GM12872 (cell line): ENCODE measurements at regions not wholly inside any gene's neighbourhood (a gene's known extent, or its start where the extent isn't known, plus 50 kb on each side); places are given as distances from the start of the nearest gene placed in this dataset.

Source experiments
- TF ChIP-seq, protein P1 (sequence below): IDR thresholded peaks from 3 replicates; pipeline ENCODE4 v1.5.1; 2011; ENCODE audit warnings: low read depth, mild to moderate bottlenecking, low read length, moderate library complexity; ENCODE audit not compliant: insufficient read depth

DNA sequence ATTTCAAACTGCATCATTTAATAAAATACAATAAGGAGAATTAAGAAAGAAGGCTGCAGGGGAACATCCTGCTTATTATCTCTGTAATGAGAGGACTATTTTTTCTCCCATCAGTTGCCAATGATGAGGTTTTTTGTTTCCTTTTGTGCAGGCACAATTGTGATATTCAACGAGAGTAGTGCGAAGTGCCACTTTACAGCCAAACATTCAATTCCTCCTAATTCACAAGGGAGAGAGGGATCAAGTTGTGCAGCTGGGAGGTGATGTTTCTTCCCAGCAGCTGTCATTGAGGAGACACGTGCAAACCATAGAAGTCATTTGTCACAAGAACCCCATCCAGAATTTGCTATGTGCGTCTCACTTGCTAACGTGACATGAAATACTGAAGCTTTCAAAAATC is 81.6 kb upstream of the ICA1 start:
- TF ChIP-seq, protein P1, sequence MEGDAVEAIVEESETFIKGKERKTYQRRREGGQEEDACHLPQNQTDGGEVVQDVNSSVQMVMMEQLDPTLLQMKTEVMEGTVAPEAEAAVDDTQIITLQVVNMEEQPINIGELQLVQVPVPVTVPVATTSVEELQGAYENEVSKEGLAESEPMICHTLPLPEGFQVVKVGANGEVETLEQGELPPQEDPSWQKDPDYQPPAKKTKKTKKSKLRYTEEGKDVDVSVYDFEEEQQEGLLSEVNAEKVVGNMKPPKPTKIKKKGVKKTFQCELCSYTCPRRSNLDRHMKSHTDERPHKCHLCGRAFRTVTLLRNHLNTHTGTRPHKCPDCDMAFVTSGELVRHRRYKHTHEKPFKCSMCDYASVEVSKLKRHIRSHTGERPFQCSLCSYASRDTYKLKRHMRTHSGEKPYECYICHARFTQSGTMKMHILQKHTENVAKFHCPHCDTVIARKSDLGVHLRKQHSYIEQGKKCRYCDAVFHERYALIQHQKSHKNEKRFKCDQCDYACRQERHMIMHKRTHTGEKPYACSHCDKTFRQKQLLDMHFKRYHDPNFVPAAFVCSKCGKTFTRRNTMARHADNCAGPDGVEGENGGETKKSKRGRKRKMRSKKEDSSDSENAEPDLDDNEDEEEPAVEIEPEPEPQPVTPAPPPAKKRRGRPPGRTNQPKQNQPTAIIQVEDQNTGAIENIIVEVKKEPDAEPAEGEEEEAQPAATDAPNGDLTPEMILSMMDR, result no peak

DNA sequence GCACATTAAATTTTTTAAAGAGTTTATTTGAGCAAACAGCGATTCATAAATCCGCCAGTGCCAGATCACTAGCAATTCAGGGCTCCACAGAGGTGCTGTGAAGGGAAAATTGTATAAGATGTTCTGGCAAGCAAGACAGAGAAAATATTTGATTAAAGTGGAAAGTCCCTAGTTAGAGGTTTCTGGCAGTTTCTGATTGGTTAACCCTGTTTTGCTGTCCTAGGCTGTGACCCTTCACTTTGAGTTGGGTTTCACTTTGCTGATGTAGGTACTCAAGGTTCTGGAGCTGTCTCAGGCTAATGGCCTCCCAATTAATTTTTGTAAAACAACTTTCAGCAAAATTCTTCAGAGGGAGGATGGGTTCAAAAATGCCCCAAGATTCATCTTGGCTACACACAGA is 79.4 kb upstream of the NXPH1 start:
- TF ChIP-seq, protein P1, result no peak

DNA sequence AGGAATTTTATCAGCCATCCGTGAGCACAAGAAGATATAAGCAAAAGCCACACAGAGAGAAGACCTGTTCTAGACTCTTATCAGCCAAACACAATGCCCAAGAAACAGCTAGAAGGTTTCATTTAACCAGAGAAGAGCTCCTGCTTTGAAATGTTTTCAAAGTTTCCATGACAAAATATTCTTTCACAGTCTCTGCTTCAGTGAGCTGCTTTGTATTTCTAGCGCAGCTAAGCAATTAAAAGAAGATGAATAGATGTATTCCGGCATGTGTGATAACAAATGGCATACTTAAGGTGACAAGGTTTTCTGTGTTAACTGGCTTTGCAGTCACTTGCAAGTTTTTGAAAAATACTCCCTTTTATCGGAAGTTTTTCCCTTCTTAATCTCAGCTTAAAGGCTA is 78.9 kb upstream of the NXPH1 start:
- TF ChIP-seq, protein P1, result no peak

DNA sequence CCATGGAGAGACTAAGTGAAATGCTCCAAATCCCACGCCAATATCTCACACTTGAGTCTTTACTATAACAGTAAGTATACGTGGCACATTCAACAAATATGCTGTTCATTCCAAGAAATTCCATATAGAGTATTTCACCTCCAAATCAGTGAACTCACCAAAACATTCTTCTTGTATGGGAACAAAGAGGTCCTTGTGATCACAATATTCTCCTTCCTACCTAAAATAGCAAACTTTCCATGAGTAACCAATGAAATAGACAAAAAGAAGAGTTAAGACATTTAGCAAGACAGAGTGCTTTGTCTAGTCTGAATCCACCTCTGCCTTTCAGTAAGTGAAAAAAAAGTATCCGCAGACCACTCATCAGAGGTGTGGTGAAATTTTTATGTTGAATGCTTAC is 77.3 kb upstream of the NXPH1 start:
- TF ChIP-seq, protein P1, result no peak

DNA sequence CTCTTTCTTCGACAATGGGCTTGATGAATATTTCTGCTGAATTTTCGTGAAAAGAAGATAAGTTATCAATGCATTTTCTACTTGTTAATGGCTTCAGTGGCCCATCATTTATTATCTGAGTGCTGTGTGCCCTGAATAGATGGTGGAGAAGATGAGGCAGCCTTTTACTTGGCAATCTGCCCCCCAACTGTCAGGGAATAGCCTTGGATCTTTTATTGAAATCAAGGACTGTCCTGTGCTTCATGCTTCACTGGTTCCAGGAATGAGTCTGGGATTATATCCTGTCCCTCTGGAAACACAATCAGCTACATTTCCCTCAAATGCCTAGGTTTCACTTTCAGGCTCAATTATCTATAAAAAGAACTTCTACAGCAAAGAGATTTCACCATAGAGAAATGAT is 75.9 kb upstream of the NXPH1 start:
- TF ChIP-seq, protein P1, result no peak

DNA sequence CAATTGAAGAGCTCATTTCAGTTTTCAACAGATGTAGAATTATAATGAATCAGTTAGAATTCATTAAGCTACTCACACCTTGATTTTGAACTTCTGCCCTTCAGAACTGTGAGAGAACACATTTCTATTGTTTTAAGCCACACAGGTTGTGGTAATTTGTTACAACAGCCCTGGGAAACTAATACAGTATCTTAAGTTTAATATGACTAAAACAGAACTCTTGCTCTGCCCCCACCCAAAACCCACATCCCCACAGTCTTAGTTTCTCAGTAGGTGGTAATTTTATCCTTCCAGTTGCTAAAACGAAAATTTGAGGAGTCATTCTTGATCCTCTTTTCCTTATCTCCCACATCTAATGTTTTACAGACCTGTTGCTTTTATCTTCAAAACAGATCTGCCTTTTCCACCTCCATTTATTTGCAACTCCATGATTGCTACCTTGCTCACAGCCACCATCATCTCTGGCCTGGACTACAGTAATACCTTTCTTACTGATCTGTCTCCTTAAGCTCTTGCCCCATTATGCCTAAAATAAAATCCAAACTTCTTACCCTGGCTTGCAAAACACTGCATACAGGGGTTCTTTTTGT is 72.8 kb upstream of the NXPH1 start:
- TF ChIP-seq, protein P1, result no peak

DNA sequence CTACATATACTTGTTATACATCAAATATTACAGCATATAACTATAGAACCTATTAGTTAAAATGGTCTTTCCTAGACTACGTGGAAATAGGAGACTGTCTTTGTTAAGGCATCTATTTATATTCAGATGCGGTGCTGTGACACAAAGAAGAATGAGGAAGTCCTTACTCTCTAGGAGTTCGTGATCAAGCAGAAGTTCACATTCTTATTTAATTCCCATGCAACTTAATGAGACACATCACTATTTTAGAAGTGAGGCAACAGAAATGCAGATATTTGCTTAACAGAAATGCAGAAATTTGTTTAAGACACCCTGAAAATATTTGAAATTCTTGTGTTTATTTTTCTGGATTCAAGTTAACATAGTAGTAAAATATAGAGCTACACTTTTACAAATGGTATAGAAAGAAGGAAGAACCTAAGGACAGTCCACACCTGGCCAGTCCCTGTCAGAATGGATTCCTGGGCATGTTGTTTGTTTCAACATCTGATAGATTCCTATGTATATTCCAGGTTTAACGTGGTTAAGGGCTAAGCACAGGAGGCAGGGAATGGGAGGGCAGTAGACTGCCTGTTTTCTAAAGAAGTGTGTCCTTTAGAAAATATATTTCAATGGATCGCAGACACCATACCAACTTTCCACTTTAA is 70.6 kb upstream of the NXPH1 start:
- TF ChIP-seq, protein P1, result no peak
